Osteocyte (in vitro differentiated cells): ENCODE measurements at regions not wholly inside any gene's neighbourhood (a gene's known extent, or its start where the extent isn't known, plus 50 kb on each side); places are given as distances from the start of the nearest gene placed in this dataset.
"Not testable (repeated sequence)": the region's sequence is repeated elsewhere in the genome, so short reads cannot be mapped to it uniquely, and the experiment has no call there.

Experiments
- DNase-seq: peaks from one replicate; pipeline ENCODE4 v3.0.0; 2021; ENCODE audit warnings: mixed read lengths; ENCODE audit not compliant: unreplicated experiment; ENCODE audit errors: extremely low spot score
- H3K27ac Mint-ChIP-seq: one replicate; pipeline ENCODE4 v1.8.0; 2021; ENCODE audit warnings: mild to moderate bottlenecking, mixed read lengths; ENCODE audit not compliant: unreplicated experiment
- H3K27me3 Mint-ChIP-seq: one replicate; pipeline ENCODE4 v1.8.0; 2021; ENCODE audit warnings: mixed read lengths; ENCODE audit not compliant: unreplicated experiment
- H3K36me3 Mint-ChIP-seq: one replicate; pipeline ENCODE4 v1.8.0; 2021; ENCODE audit warnings: mixed read lengths; ENCODE audit not compliant: unreplicated experiment
- H3K4me1 Mint-ChIP-seq: one replicate; pipeline ENCODE4 v1.8.0; 2021; ENCODE audit warnings: mixed read lengths; ENCODE audit not compliant: unreplicated experiment
- H3K4me3 Mint-ChIP-seq: one replicate; pipeline ENCODE4 v1.8.0; 2021; ENCODE audit warnings: mild to moderate bottlenecking, moderate library complexity, mixed read lengths; ENCODE audit not compliant: unreplicated experiment
- H3K9me3 Mint-ChIP-seq: one replicate; pipeline ENCODE4 v1.8.0; 2021; ENCODE audit warnings: mixed read lengths; ENCODE audit not compliant: unreplicated experiment
- CTCF ChIP-seq: fragments of 200-600 bp; sonication (generic); IDR thresholded peaks from 2 replicates; pipeline ENCODE4 v1.5.0; 2021; ENCODE audit warnings: antibody characterized with exemption, mild to moderate bottlenecking, moderate library complexity

GRCh38 chr12:75862692-75863471 lies 168.7 kb downstream of the PHLDA1 start:
- no peaks in the 10 kb centered on the region for H3K4me1 Mint-ChIP-seq
- DNase-seq: no peak
- H3K36me3 Mint-ChIP-seq: no peaks in the 10 kb centered on the region
- TF ChIP-seq CTCF: no peak
- no peaks in the 10 kb centered on the region for H3K27me3 Mint-ChIP-seq
- H3K9me3 Mint-ChIP-seq: no peaks in the 10 kb centered on the region
- no peak overlapping the region for H3K4me3 Mint-ChIP-seq
- no peak overlapping the region for H3K27ac Mint-ChIP-seq

GRCh38 chr12:75859868-75860267 lies 171.7 kb downstream of the PHLDA1 start:
- H3K9me3 Mint-ChIP-seq: no peaks in the 10 kb centered on the region
- no peaks in the 10 kb centered on the region for H3K36me3 Mint-ChIP-seq
- no peak overlapping the region for H3K4me3 Mint-ChIP-seq
- no peak for TF ChIP-seq CTCF
- H3K27ac Mint-ChIP-seq: no peak overlapping the region
- DNase-seq: no peak
- H3K4me1 Mint-ChIP-seq: no peaks in the 10 kb centered on the region
- no peaks in the 10 kb centered on the region for H3K27me3 Mint-ChIP-seq

- Mint-ChIP-seq H3K4me1 (peaks cover 5% of the 10 kb centered on the region), H3K36me3 (no peaks in the 10 kb centered on the region), H3K27ac (no peak overlapping the region), H3K27me3 (peaks cover 4% of the 10 kb centered on the region), H3K9me3 (no peaks in the 10 kb centered on the region), H3K4me3 (no peak overlapping the region)
- no peak for TF ChIP-seq CTCF
- no peak for DNase-seq
These were observed 175.3 kb downstream of the PHLDA1 start for GRCh38 chr12:75856235-75856634.

GRCh38 chr12:75855360-75855759 lies 176.2 kb downstream of the PHLDA1 start:
- Mint-ChIP-seq H3K4me1 (peaks cover 13% of the 10 kb centered on the region), H3K36me3 (peaks cover 2% of the 10 kb centered on the region), H3K4me3 (no peak overlapping the region), H3K27ac (no peak overlapping the region), H3K27me3 (peaks cover 4% of the 10 kb centered on the region), H3K9me3 (no peaks in the 10 kb centered on the region)
- DNase-seq: no peak
- TF ChIP-seq CTCF: no peak

GRCh38 chr12:75854681-75855309 lies 176.8 kb downstream of the PHLDA1 start:
- DNase-seq: no peak
- H3K36me3 Mint-ChIP-seq: peaks cover 2% of the 10 kb centered on the region
- H3K27ac Mint-ChIP-seq: no peak overlapping the region
- H3K27me3 Mint-ChIP-seq: peaks cover 4% of the 10 kb centered on the region
- no peaks in the 10 kb centered on the region for H3K9me3 Mint-ChIP-seq
- no peak overlapping the region for H3K4me3 Mint-ChIP-seq
- H3K4me1 Mint-ChIP-seq: peaks cover 15% of the 10 kb centered on the region
- TF ChIP-seq CTCF: no peak

GRCh38 chr12:75854137-75854536 lies 177.4 kb downstream of the PHLDA1 start:
- H3K9me3 Mint-ChIP-seq, H3K27me3 Mint-ChIP-seq, H3K4me3 Mint-ChIP-seq, DNase-seq, H3K27ac Mint-ChIP-seq, H3K36me3 Mint-ChIP-seq: not testable (repeated sequence)
- H3K4me1 Mint-ChIP-seq: peaks cover 18% of the 10 kb centered on the region
